Aorta (tissue), 5 donors: ENCODE measurements at regions not wholly inside any gene's neighbourhood (a gene's known extent, or its start where the extent isn't known, plus 50 kb on each side); places are given as distances from the start of the nearest gene placed in this dataset.

ENCODE experiments used
- ATAC-seq: fragments of 200-7000 bp; cut with Tn5 transposase; one replicate; pipeline ENCODE4 v1.9.1; 2022; ENCODE audit warnings: moderate library complexity; ENCODE audit not compliant: low FRiP score
- DNase-seq, 2 donors: peaks; one replicate each; pipeline ENCODE4 v3.0.0-alpha.2; 2020
- H3K27ac ChIP-seq, 2 donors: one replicate each; pipeline ENCODE4 v1.5.1; 2013; ENCODE audit warnings: low read length in 2 of 2, mild to moderate bottlenecking in 2 of 2, moderate library complexity in 2 of 2, control low read depth in 1 of 2, inconsistent platforms in 1 of 2, low read depth in 1 of 2
- H3K27me3 ChIP-seq, 2 donors: one replicate each; pipeline ENCODE4 v1.6.1; 2013; ENCODE audit warnings: control low read depth in 1 of 2, low read length in 1 of 2, mild to moderate bottlenecking in 1 of 2, moderate library complexity in 1 of 2; ENCODE audit not compliant: insufficient read depth in 2 of 2, control insufficient read depth in 1 of 2
- H3K36me3 ChIP-seq, 2 donors: one replicate each; pipeline ENCODE4 v1.6.1; 2013; ENCODE audit warnings: control low read depth in 1 of 2, low read length in 1 of 2, mild to moderate bottlenecking in 1 of 2; ENCODE audit not compliant: insufficient read depth in 2 of 2, control insufficient read depth in 1 of 2
- H3K4me1 ChIP-seq, 2 donors: one replicate each; pipeline ENCODE4 v1.6.1; 2013; ENCODE audit warnings: low read length in 2 of 2, control low read depth in 1 of 2, mild to moderate bottlenecking in 1 of 2, moderate library complexity in 1 of 2; ENCODE audit not compliant: insufficient read depth in 2 of 2, control insufficient read depth in 1 of 2
- H3K4me3 ChIP-seq, 2 donors: one replicate each; pipeline ENCODE4 v1.5.1; 2013; ENCODE audit warnings: low read length in 2 of 2, control low read depth in 1 of 2, mild to moderate bottlenecking in 1 of 2
- H3K9me3 ChIP-seq: one replicate; pipeline ENCODE4 v1.6.1; 2013; ENCODE audit warnings: mild to moderate bottlenecking, low read length; ENCODE audit not compliant: control insufficient read depth
- WGBS, 2 donors: extraction: QIAGEN DNeasy Blood & Tissue Kit; methylation state at CpG; one replicate each; pipeline ENCODE4 v1.1.7; 2013; 5-methylcytosine and 5-hydroxymethylcytosine counted together
- intact Hi-C, 2 donors: fragments of 100-400 bp; cut with DNase I; formaldehyde crosslinking; loops; one replicate each; pipeline versions ENCODE4 v1.14.2 to v1.15.0; 2022
- donor health status: healthy with polysubstance abuse.
- donor health status: Bipolar disorder and iron deficiency.
- donor health status: DM: no; HTN: no; CAD: no.
- donor health status: DM: no; HTN: no; CAD: no.
- donor health status: DM: yes; HTN: yes; CAD: no.

DNA sequence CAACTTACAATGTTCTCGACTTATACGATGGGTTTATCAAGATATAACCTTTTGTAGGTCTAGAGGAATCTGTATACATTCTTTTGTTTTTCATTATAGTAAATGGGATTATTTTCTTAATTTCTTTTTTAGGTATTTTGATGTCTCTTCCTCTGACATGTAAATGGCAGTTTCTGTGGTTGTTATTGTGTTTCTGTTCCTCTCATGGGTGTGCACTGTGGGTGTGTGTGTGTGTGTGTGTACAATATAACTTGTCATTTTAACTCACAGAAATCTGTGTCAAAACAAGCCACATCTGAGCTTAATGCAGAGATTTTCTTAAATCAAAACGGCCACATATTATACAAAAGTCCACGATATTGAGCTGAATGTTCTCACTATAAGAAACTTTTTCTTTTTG, 1300.8 kb upstream of the B3GALT2 start:
- intact Hi-C loops, result no loop called here
- Histone ChIP-seq H3K36me3 (no peaks in the 10 kb centered on the region), H3K4me1 (no peaks in the 10 kb centered on the region), H3K9me3 (no peaks in the 10 kb centered on the region), H3K27me3 (no peaks in the 10 kb centered on the region), H3K4me3 (no peak overlapping the region), H3K27ac (no peak overlapping the region)
- DNase-seq (no peak), ATAC-seq (no peak)
- 85 to 92% methylated on average over 4 of the region's 4 CpGs for WGBS, 2 donors

DNA sequence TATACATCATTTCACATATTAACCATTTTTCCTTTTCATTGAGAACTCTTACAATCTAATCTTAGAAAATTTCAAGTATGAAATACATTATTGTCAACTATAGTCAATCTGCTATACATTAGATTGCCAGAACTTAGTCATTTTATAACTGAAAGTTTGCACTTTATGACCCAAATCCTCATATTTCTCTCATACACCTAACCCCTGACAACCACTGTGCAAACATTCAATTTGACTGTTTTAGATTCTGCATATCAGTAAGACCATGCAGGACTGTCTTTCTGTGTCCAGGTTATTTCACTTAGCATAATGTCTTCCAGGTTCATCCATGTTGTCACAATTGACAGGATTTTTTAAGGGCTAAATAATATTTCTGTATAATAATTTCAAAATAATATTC, 1299.0 kb upstream of the B3GALT2 start:
- Histone ChIP-seq H3K27me3 (no peaks in the 10 kb centered on the region), H3K4me3 (no peak overlapping the region), H3K36me3 (no peaks in the 10 kb centered on the region), H3K27ac (no peak overlapping the region), H3K4me1 (no peaks in the 10 kb centered on the region), H3K9me3 (no peaks in the 10 kb centered on the region)
- DNase-seq (no peak), ATAC-seq (no peak)
- intact Hi-C loops, result no loop called here

GRCh38 chr1:194478731-194479130, 1292.3 kb upstream of the B3GALT2 start:
- 48 to 62% methylated on average over 1 of the region's 1 CpG for WGBS, 2 donors
- Histone ChIP-seq H3K4me3 (no peak overlapping the region), H3K4me1 (no peaks in the 10 kb centered on the region), H3K9me3 (no peaks in the 10 kb centered on the region), H3K36me3 (no peaks in the 10 kb centered on the region), H3K27ac (no peak overlapping the region), H3K27me3 (no peaks in the 10 kb centered on the region)
- intact Hi-C loops, result no loop called here
- ATAC-seq (no peak), DNase-seq (no peak)

GRCh38 chr1:194477908-194478307, 1291.5 kb upstream of the B3GALT2 start:
- no peak overlapping the region for H3K4me3 ChIP-seq
- no peaks in the 10 kb centered on the region for H3K27me3 ChIP-seq
- intact Hi-C loops, result no loop called here
- ATAC-seq (no peak), DNase-seq (no peak)
- H3K27ac ChIP-seq, result no peak overlapping the region
- no peaks in the 10 kb centered on the region for H3K4me1 ChIP-seq
- no peaks in the 10 kb centered on the region for H3K9me3 ChIP-seq
- no peaks in the 10 kb centered on the region for H3K36me3 ChIP-seq

DNA sequence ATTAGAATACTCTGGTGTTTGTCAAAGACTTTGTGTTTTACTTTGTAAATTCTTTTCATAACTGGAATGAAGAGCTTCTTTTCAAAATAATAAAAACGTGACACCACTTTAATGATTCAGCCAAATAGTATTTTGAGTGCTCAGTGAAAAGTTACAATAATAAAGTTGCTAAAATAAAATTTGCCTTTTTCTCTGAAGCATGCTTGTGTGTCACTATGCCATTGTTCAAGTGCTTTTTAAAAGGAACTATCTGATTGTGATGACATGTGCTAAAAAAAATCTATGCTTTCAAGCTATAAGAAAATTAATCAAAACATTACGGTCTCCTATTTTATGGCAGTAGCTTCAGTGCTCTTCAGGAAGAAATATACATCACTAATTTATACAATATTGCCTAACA, 1290.5 kb upstream of the B3GALT2 start:
- Histone ChIP-seq H3K27me3 (no peaks in the 10 kb centered on the region), H3K9me3 (no peaks in the 10 kb centered on the region), H3K4me3 (no peak overlapping the region), H3K4me1 (no peaks in the 10 kb centered on the region), H3K36me3 (no peaks in the 10 kb centered on the region), H3K27ac (no peak overlapping the region)
- ATAC-seq (no peak), DNase-seq (no peak)
- 37 to 41% methylated on average over 2 of the region's 2 CpGs for WGBS, 2 donors
- intact Hi-C loops, result no loop called here

GRCh38 chr1:194476351-194476750, 1289.9 kb upstream of the B3GALT2 start:
- no peak overlapping the region for H3K27ac ChIP-seq
- no peaks in the 10 kb centered on the region for H3K27me3 ChIP-seq
- no peaks in the 10 kb centered on the region for H3K4me1 ChIP-seq
- H3K36me3 ChIP-seq, result no peaks in the 10 kb centered on the region
- ATAC-seq (no peak), DNase-seq (no peak)
- intact Hi-C loops, result no loop called here
- no peak overlapping the region for H3K4me3 ChIP-seq
- H3K9me3 ChIP-seq, result no peaks in the 10 kb centered on the region
- WGBS, 2 donors, result 95 to 97% methylated on average over 2 of the region's 2 CpGs

- ATAC-seq, result no peak
- Histone ChIP-seq H3K4me1 (no peaks in the 10 kb centered on the region), H3K27ac (no peak overlapping the region), H3K4me3 (no peak overlapping the region), H3K9me3 (no peaks in the 10 kb centered on the region), H3K36me3 (no peaks in the 10 kb centered on the region), H3K27me3 (no peaks in the 10 kb centered on the region)
- intact Hi-C loops, result no loop called here
- no peak for DNase-seq
- 91 to 97% methylated on average over 3 of the region's 3 CpGs for WGBS, 2 donors
Measured at GRCh38 chr1:194474701-194475100, 1288.3 kb upstream of the B3GALT2 start.

GRCh38 chr1:194473766-194474165, 1287.4 kb upstream of the B3GALT2 start:
- intact Hi-C loops, result no loop called here
- Histone ChIP-seq H3K9me3 (no peaks in the 10 kb centered on the region), H3K36me3 (no peaks in the 10 kb centered on the region), H3K27ac (no peak overlapping the region), H3K4me1 (no peaks in the 10 kb centered on the region), H3K27me3 (no peaks in the 10 kb centered on the region), H3K4me3 (no peak overlapping the region)
- WGBS, 2 donors, result 19 to 44% methylated on average over 2 of the region's 2 CpGs
- ATAC-seq, result no peak
- DNase-seq, result no peak

DNA sequence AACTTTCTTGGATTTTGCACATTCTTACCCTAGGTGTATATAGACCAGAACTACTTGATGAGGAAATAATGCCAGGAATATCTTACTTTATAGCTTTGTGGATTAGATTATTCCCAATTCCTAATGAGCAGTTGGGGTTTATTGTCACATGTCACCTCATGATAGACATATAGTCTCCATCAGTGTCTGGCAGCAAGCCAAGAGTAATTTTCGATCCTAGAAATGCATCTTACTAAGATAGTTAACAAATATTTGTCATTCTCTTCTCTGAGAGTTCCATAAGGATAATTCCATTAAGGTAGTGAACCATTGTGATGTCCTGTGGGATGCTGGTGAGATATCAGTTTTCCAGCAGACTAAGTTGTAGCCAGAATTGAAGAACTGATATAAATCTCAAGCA, 1282.9 kb upstream of the B3GALT2 start:
- H3K4me1 ChIP-seq, result no peaks in the 10 kb centered on the region
- intact Hi-C loops, result no loop called here
- H3K27me3 ChIP-seq, result no peaks in the 10 kb centered on the region
- DNase-seq (no peak), ATAC-seq (no peak)
- no peaks in the 10 kb centered on the region for H3K9me3 ChIP-seq
- H3K4me3 ChIP-seq, result no peak overlapping the region
- H3K36me3 ChIP-seq, result no peaks in the 10 kb centered on the region
- H3K27ac ChIP-seq, result no peak overlapping the region
- WGBS, 2 donors, result 47 to 52% methylated on average over 1 of the region's 1 CpG

DNA sequence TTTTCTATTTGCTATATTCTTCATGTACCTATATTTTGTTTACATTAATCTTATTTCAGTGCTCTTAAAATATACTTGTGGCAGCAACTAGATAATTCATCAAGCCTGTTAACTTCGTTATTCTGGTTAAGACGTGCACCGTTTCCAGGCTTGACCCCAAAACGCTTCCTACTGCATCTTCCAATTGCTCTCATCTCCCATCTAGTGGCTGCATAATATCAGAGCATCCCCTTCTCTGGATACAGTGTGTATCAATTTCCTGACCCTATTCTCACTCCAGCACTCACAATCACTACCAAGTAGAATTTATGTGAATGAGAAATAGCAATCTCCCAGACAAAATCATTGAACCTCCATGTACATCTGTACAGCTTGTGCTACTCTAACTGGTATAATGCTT, 1280.3 kb upstream of the B3GALT2 start:
- no peak for ATAC-seq
- no peak overlapping the region for H3K27ac ChIP-seq
- no peaks in the 10 kb centered on the region for H3K36me3 ChIP-seq
- no peak overlapping the region for H3K4me3 ChIP-seq
- no peaks in the 10 kb centered on the region for H3K27me3 ChIP-seq
- H3K9me3 ChIP-seq, result no peaks in the 10 kb centered on the region
- DNase-seq, result no peak
- 46 to 54% methylated on average over 4 of the region's 4 CpGs for WGBS, 2 donors
- no peaks in the 10 kb centered on the region for H3K4me1 ChIP-seq
- intact Hi-C loops, result no loop called here
